GM21529 (cell line): ENCODE measurements at regions not wholly inside any gene's neighbourhood (a gene's known extent, or its start where the extent isn't known, plus 50 kb on each side); places are given as distances from the start of the nearest gene placed in this dataset.

Source experiments
- ATAC-seq: cut with Tn5 transposase; IDR thresholded peaks from one replicate; pipeline ENCODE4 v1.9.1; 2021; ENCODE audit not compliant: unreplicated experiment

GRCh38 chr12:30874455-30875321 lies 51.9 kb upstream of the TSPAN11 start:
- ATAC-seq, result no peak

GRCh38 chr12:30870491-30871265 lies 55.9 kb upstream of the TSPAN11 start:
- ATAC-seq, result no peak

GRCh38 chr12:30867415-30867814 lies 59.1 kb upstream of the TSPAN11 start:
- no peak for ATAC-seq

- no peak for ATAC-seq
These were observed 60.3 kb upstream of the TSPAN11 start for GRCh38 chr12:30866256-30866655.

GRCh38 chr12:30863839-30864238 lies 62.7 kb upstream of the TSPAN11 start:
- no peak for ATAC-seq

- ATAC-seq, result no peak
These were observed 64.1 kb upstream of the TSPAN11 start for GRCh38 chr12:30862486-30862885.

GRCh38 chr12:30859226-30859625 lies 67.3 kb upstream of the TSPAN11 start:
- ATAC-seq, result no peak

- no peak for ATAC-seq
These were observed 68.1 kb upstream of the TSPAN11 start for GRCh38 chr12:30858471-30858870.

- no peak for ATAC-seq
These were observed 72.9 kb upstream of the TSPAN11 start for GRCh38 chr12:30853561-30854133.

- no peak for ATAC-seq
These were observed 75.9 kb upstream of the TSPAN11 start for GRCh38 chr12:30850684-30851083.

GRCh38 chr12:30847259-30847658 lies 79.3 kb upstream of the TSPAN11 start:
- ATAC-seq, result no peak

- no peak for ATAC-seq
These were observed 79.8 kb upstream of the TSPAN11 start for GRCh38 chr12:30846776-30847175.

GRCh38 chr12:30845676-30846075 lies 80.9 kb upstream of the TSPAN11 start:
- no peak for ATAC-seq

- ATAC-seq, result no peak
These were observed 83.3 kb upstream of the TSPAN11 start for GRCh38 chr12:30843211-30843610.

GRCh38 chr12:30840715-30841114 lies 85.8 kb upstream of the TSPAN11 start:
- no peak for ATAC-seq

- no peak for ATAC-seq
These were observed 85.0 kb upstream of the CAPRIN2 start for GRCh38 chr12:30839643-30840220.

GRCh38 chr12:30837595-30837994 lies 82.8 kb upstream of the CAPRIN2 start:
- no peak for ATAC-seq

GRCh38 chr12:30836656-30837445 lies 82.1 kb upstream of the CAPRIN2 start:
- no peak for ATAC-seq

- no peak for ATAC-seq
These were observed 80.5 kb upstream of the CAPRIN2 start for GRCh38 chr12:30835216-30835615.

GRCh38 chr12:30830751-30831150 lies 76.0 kb upstream of the CAPRIN2 start:
- ATAC-seq, result no peak

GRCh38 chr12:30829876-30830275 lies 75.1 kb upstream of the CAPRIN2 start:
- ATAC-seq, result no peak
